ENCODE measurements at regions not wholly inside any gene's neighbourhood (a gene's known extent, or its start where the extent isn't known, plus 50 kb on each side); places are given as distances from the start of the nearest gene placed in this dataset.

- H3K27me3 Mint-ChIP-seq (ENCODE audit: insufficient read depth) = no peaks in the 10 kb centered on the region; the same call in none of the 2 replicates
- no peaks in the 10 kb centered on the region for H3K4me1 Mint-ChIP-seq (ENCODE audit: low read depth)
- no peaks in the 10 kb centered on the region for H3K36me3 Mint-ChIP-seq (ENCODE audit: low read depth)
- DNase-seq = no peak
- no peak overlapping the region for H3K27ac Mint-ChIP-seq
- TF ChIP-seq, protein P1, sequence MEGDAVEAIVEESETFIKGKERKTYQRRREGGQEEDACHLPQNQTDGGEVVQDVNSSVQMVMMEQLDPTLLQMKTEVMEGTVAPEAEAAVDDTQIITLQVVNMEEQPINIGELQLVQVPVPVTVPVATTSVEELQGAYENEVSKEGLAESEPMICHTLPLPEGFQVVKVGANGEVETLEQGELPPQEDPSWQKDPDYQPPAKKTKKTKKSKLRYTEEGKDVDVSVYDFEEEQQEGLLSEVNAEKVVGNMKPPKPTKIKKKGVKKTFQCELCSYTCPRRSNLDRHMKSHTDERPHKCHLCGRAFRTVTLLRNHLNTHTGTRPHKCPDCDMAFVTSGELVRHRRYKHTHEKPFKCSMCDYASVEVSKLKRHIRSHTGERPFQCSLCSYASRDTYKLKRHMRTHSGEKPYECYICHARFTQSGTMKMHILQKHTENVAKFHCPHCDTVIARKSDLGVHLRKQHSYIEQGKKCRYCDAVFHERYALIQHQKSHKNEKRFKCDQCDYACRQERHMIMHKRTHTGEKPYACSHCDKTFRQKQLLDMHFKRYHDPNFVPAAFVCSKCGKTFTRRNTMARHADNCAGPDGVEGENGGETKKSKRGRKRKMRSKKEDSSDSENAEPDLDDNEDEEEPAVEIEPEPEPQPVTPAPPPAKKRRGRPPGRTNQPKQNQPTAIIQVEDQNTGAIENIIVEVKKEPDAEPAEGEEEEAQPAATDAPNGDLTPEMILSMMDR (IDR thresholded peaks at IDR 0.05) = no peak
- no peak overlapping the region for H3K4me3 Mint-ChIP-seq
- peaks cover 7% of the 10 kb centered on the region for H3K9me3 Mint-ChIP-seq
Observed at GRCh38 chr2:52703004-52703403, 1064.6 kb upstream of the CHAC2 start.

- Mint-ChIP-seq H3K4me1 (ENCODE audit: low read depth) (no peaks in the 10 kb centered on the region), H3K9me3 (no peaks in the 10 kb centered on the region), H3K4me3 (no peak overlapping the region), H3K27me3 (ENCODE audit: insufficient read depth) (no peaks in the 10 kb centered on the region), H3K27ac (no peak overlapping the region), H3K36me3 (ENCODE audit: low read depth) (no peaks in the 10 kb centered on the region)
- DNase-seq = no peak
- TF ChIP-seq, protein P1 (IDR thresholded peaks at IDR 0.05) = no peak
Observed at GRCh38 chr2:52698408-52698807, 1069.2 kb upstream of the CHAC2 start.

DNA sequence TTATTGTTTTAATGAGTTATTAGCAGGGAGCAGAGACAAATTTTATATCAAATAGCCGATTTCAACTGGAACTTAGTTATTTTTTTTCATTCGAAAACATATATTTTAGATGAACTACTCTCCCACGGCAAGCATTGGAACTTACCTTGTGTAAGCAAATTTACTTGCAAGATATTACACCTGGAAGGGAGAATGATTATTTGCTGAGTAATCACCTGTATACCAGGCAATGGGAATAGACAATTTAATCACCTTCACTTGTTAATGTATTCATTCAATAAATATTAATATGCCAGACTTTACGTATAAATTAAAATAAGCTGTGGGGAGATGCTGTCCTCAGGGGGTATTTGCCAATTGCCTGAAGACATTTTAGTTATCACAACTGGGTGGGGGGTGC is 1069.9 kb upstream of the CHAC2 start:
- TF ChIP-seq, protein P1 (IDR thresholded peaks at IDR 0.05) = no peak
- no peaks in the 10 kb centered on the region for H3K27me3 Mint-ChIP-seq (ENCODE audit: insufficient read depth)
- H3K4me1 Mint-ChIP-seq (ENCODE audit: low read depth) = no peaks in the 10 kb centered on the region
- no peaks in the 10 kb centered on the region for H3K36me3 Mint-ChIP-seq (ENCODE audit: low read depth)
- H3K4me3 Mint-ChIP-seq = no peak overlapping the region
- no peak for DNase-seq
- H3K27ac Mint-ChIP-seq = no peak overlapping the region
- H3K9me3 Mint-ChIP-seq = no peaks in the 10 kb centered on the region

DNA sequence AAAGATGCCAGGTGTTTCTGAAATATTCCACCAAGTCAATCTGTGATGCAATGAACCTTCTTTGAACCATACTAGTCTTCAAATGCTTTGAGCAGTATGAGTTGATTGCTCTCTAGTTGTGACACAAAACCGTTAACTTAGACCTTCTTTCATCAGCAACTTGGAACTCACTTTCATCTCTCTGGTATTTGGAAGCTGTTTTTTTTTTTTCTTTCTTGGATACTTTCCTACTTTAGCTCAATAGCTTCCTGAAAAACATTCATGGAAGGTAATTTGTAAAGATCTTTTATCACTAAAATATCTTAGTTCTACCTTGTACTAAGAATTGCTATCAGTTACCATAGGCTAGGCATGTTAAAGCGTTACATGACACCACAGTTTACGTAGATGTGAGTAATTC is 1071.9 kb upstream of the CHAC2 start:
- H3K36me3 Mint-ChIP-seq (ENCODE audit: low read depth) = no peaks in the 10 kb centered on the region

DNA sequence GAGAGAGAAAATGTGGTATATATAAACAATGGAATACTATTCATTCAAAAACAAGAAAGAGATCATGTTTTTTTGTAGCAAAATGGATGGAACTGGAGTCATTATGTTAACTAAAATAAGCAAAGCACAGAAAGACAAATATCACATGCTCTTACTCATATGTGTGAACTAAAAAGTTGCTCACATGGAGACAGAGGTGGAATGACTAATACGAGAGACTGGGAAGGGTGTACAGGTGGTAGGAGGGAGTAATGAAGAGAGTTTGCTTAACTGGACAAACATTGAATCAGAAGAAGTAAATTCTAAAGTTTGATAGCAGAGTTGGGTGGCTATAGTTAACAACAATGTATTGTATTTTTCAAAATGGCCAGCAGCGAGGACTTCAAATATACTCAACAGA is 1080.7 kb upstream of the CHAC2 start:
- H3K27ac Mint-ChIP-seq = no peak overlapping the region
- H3K27me3 Mint-ChIP-seq (ENCODE audit: insufficient read depth) = no peaks in the 10 kb centered on the region
- no peak for DNase-seq

More for the DNA sequence above, 1071.9 kb upstream of the CHAC2 start:
- Mint-ChIP-seq H3K27me3 (ENCODE audit: insufficient read depth) (no peaks in the 10 kb centered on the region), H3K9me3 (no peaks in the 10 kb centered on the region), H3K4me3 (no peak overlapping the region), H3K27ac (no peak overlapping the region), H3K4me1 (ENCODE audit: low read depth) (no peaks in the 10 kb centered on the region)
- TF ChIP-seq, protein P1 (IDR thresholded peaks at IDR 0.05) = no peak
- no peak for DNase-seq

More for the DNA sequence above, 1080.7 kb upstream of the CHAC2 start:
- TF ChIP-seq, protein P1 (IDR thresholded peaks at IDR 0.05) = no peak
- Mint-ChIP-seq H3K4me1 (ENCODE audit: low read depth) (no peaks in the 10 kb centered on the region; the same call in 1 of the 2 replicates), H3K9me3 (peaks cover 21% of the 10 kb centered on the region), H3K4me3 (no peak overlapping the region), H3K36me3 (ENCODE audit: low read depth) (no peaks in the 10 kb centered on the region)

All from HFFc6 (cell line).